HEK293 (cell line): ENCODE measurements at regions not wholly inside any gene's neighbourhood (a gene's known extent, or its start where the extent isn't known, plus 50 kb on each side); places are given as distances from the start of the nearest gene placed in this dataset.

ENCODE experiments used
- CTCF ChIA-PET: fragments of 350-600 bp; formaldehyde crosslinking; extraction: SDS; loops from one replicate; lab custom pipeline; 2021; ENCODE audit warnings: antibody characterized with exemption; lab: Yijun Ruan, JAX
- POLR2A ChIA-PET: fragments of 300-600 bp; formaldehyde crosslinking; extraction: SDS; loops from one replicate; lab custom pipeline; 2020; ENCODE audit warnings: antibody characterized with exemption, inconsistent platforms; lab: Yijun Ruan, JAX
- H3K27ac ChIP-seq: fragments of 200-500 bp; sonication (Bioruptor generic); 2 replicates; pipeline ENCODE4 v1.5.1; 2014; ENCODE audit warnings: low read depth, low read length, control low read depth, inconsistent platforms; ENCODE audit errors: extremely low read depth
- H3K36me3 ChIP-seq, 2 experiments: fragments of 200-500 bp in 1 of 2; sonication (Bioruptor generic) in 1 of 2; 1 replicate in 1 of 2; 2 replicates in 1 of 2; pipeline ENCODE4 v1.5.1; 2014 to 2017; ENCODE audit warnings: inconsistent platforms in 2 of 2, low read length in 2 of 2; ENCODE audit not compliant: control insufficient read depth in 2 of 2, insufficient read depth in 1 of 2
- H3K4me1 ChIP-seq: fragments of 200-500 bp; sonication (Bioruptor generic); 2 replicates; pipeline ENCODE4 v1.5.1; 2014; ENCODE audit warnings: mild to moderate bottlenecking, low read length, inconsistent platforms; ENCODE audit not compliant: control insufficient read depth, insufficient read depth
- H3K4me3 ChIP-seq: 2 replicates; pipeline ENCODE4 v1.5.1; 2011; ENCODE audit warnings: low read depth, mild to moderate bottlenecking, control low read depth, low read length, moderate library complexity
- H3K9me3 ChIP-seq: fragments of 200-500 bp; sonication (Bioruptor generic); 2 replicates; pipeline ENCODE4 v1.5.1; 2014; ENCODE audit warnings: low read depth, low read length, inconsistent platforms; ENCODE audit not compliant: control insufficient read depth, insufficient read depth
- EGR2 ChIP-seq: fragments of 450-650 bp; formaldehyde crosslinking; IDR thresholded peaks from 2 replicates; pipeline ENCODE4 v1.5.1; 2016; ENCODE audit warnings: low read depth, missing biosample characterization, missing genetic modification characterization
- OVOL3 ChIP-seq: fragments of 450-650 bp; formaldehyde crosslinking; IDR thresholded peaks from 2 replicates; pipeline ENCODE4 v1.5.1; 2016; ENCODE audit warnings: missing biosample characterization, missing genetic modification characterization
- SALL2 ChIP-seq: fragments of 450-650 bp; formaldehyde crosslinking; IDR thresholded peaks from 2 replicates; pipeline ENCODE4 v1.5.0; 2017; ENCODE audit warnings: missing biosample characterization, mild to moderate bottlenecking, missing genetic modification characterization, borderline replicate concordance
- ZBTB17 ChIP-seq: fragments of 450-650 bp; formaldehyde crosslinking; IDR thresholded peaks from 2 replicates; pipeline ENCODE4 v1.5.1; 2016; ENCODE audit warnings: missing biosample characterization, missing genetic modification characterization
- ZNF121 ChIP-seq: fragments of 450-650 bp; formaldehyde crosslinking; IDR thresholded peaks from 2 replicates; pipeline ENCODE4 v1.5.1; 2016; ENCODE audit warnings: missing biosample characterization, missing genetic modification characterization
- ZNF133 ChIP-seq: fragments of 450-650 bp; formaldehyde crosslinking; IDR thresholded peaks from 2 replicates; pipeline ENCODE4 v1.5.1; 2016; ENCODE audit warnings: missing biosample characterization, missing genetic modification characterization
- ZNF140 ChIP-seq: fragments of 450-650 bp; formaldehyde crosslinking; IDR thresholded peaks from 2 replicates; pipeline ENCODE4 v1.5.1; 2016; ENCODE audit warnings: missing biosample characterization, missing genetic modification characterization
- ZNF175 ChIP-seq: fragments of 450-650 bp; formaldehyde crosslinking; IDR thresholded peaks from 2 replicates; pipeline ENCODE4 v1.5.1; 2016; ENCODE audit warnings: missing biosample characterization, missing genetic modification characterization
- ZNF19 ChIP-seq: fragments of 450-650 bp; formaldehyde crosslinking; IDR thresholded peaks from 2 replicates; pipeline ENCODE4; 2016; ENCODE audit warnings: missing biosample characterization, missing genetic modification characterization, low read depth
- ZNF221 ChIP-seq: fragments of 450-650 bp; formaldehyde crosslinking; IDR thresholded peaks from 2 replicates; pipeline ENCODE4 v1.5.1; 2017; ENCODE audit warnings: missing biosample characterization, missing genetic modification characterization, borderline replicate concordance
- ZNF529 ChIP-seq: fragments of 450-650 bp; formaldehyde crosslinking; IDR thresholded peaks from 2 replicates; pipeline ENCODE4 v1.5.1; 2017; ENCODE audit warnings: missing genetic modification characterization, missing biosample characterization; ENCODE audit not compliant: insufficient replicate concordance
- ZNF654 ChIP-seq: fragments of 450-650 bp; formaldehyde crosslinking; IDR thresholded peaks from 2 replicates; pipeline ENCODE4 v1.5.1; 2016; ENCODE audit warnings: low read depth, missing biosample characterization, missing genetic modification characterization
- TF ChIP-seq, protein P1 (sequence below): fragments of 450-650 bp; formaldehyde crosslinking; IDR thresholded peaks from 2 replicates; pipeline ENCODE4 v1.5.1; 2016; ENCODE audit warnings: missing biosample characterization, missing genetic modification characterization
- TF ChIP-seq, protein P2 (sequence below): fragments of 450-650 bp; formaldehyde crosslinking; IDR thresholded peaks from 2 replicates; pipeline ENCODE4 v1.5.1; 2016; ENCODE audit warnings: missing biosample characterization, missing genetic modification characterization
- TF ChIP-seq, protein P3 (sequence below): fragments of 450-650 bp; IDR thresholded peaks from 2 replicates; pipeline ENCODE4 v1.5.1; 2018; ENCODE audit warnings: missing biosample characterization, mild to moderate bottlenecking, missing genetic modification characterization

DNA sequence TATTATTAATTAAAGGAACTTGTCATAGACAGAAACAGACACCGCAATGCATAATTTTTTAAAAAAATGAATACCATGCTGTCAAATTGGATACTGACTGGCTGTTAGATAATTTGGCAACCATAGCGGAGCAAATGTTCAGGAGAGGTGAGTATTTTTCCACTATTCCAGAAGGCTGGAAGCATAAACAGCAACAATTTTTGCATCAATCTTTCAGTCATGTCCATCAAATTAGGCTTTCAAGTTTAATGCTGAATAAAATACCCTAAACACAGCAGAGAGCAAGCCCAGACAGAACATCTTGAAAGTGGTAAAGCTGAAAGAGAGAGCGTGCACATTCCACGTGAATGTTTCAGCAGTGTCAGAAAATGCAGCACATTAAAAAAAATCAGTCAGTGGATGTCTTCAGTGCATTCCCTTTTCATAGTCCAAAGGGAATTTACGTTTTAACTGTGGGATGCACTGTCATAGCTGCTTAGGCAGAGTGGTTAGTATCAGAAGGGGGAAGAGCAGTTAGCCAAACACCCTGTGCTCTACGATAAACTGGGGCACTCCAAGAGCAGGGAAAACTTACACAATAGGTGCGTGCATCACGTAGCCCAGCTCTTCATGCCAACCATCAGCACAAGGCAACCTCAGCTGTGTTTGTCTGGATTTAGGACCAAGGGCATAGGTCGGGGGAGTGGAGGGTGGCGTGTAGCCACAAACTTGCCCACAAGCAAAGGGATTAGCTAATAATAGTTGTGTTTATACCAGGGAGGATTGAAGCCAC lies 116.2 kb upstream of the STMND1 start:
- POLR2A ChIA-PET, result no interaction called here
- H3K4me3 ChIP-seq, result no peak overlapping the region

DNA sequence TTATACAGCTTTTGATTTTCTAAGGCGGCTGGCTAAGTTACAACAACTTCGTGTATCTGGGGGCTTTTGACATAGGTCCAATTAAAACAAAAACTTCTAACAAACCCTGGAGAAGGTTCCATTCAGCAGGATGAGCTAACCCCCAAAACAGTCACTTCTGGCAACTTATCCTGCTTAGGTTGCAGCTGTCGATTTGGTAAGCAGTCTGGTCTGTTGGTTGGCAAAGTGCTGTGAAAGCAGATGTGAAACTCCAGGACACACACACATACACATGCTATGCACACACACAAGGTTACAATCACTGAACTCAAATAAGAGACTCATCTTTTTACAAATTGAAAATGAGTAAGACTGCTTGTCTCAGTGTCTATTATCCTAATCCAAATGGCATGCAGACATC lies 119.0 kb upstream of the STMND1 start:
- ChIA-PET CTCF (interaction anchor here (0.6 to 1.0 kb wide), 3 partner anchors 20 to 760 kb away, joined by 3 to 5 read pairs (median 3); no protein-coding TSS in a partner anchor), POLR2A (no interaction called here)
- Histone ChIP-seq H3K4me1 (no peaks in the 10 kb centered on the region), H3K4me3 (no peak overlapping the region), H3K27ac (no peak overlapping the region), H3K9me3 (no peaks in the 10 kb centered on the region), H3K36me3 (no peaks in the 10 kb centered on the region)
- TF ChIP-seq ZNF19 (tag by site-specific recombination) (no peak), ZNF140 (tag by site-specific recombination) (no peak), ZNF654 (tag by site-specific recombination) (no peak), ZNF121 (tag by site-specific recombination) (no peak), ZNF133 (no peak), ZBTB17 (no peak), EGR2 (tag by site-specific recombination) (no peak)
- TF ChIP-seq, protein P1, sequence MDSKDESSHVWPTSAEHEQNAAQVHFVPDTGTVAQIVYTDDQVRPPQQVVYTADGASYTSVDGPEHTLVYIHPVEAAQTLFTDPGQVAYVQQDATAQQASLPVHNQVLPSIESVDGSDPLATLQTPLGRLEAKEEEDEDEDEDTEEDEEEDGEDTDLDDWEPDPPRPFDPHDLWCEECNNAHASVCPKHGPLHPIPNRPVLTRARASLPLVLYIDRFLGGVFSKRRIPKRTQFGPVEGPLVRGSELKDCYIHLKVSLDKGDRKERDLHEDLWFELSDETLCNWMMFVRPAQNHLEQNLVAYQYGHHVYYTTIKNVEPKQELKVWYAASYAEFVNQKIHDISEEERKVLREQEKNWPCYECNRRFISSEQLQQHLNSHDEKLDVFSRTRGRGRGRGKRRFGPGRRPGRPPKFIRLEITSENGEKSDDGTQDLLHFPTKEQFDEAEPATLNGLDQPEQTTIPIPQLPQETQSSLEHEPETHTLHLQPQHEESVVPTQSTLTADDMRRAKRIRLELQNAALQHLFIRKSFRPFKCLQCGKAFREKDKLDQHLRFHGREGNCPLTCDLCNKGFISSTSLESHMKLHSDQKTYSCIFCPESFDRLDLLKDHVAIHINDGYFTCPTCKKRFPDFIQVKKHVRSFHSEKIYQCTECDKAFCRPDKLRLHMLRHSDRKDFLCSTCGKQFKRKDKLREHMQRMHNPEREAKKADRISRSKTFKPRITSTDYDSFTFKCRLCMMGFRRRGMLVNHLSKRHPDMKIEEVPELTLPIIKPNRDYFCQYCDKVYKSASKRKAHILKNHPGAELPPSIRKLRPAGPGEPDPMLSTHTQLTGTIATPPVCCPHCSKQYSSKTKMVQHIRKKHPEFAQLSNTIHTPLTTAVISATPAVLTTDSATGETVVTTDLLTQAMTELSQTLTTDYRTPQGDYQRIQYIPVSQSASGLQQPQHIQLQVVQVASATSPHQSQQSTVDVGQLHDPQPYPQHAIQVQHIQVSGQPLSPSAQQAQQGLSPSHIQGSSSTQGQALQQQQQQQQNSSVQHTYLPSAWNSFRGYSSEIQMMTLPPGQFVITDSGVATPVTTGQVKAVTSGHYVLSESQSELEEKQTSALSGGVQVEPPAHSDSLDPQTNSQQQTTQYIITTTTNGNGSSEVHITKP, result no peak

More for the DNA sequence above, 116.2 kb upstream of the STMND1 start:
- Histone ChIP-seq H3K36me3 (no peaks in the 10 kb centered on the region), H3K9me3 (no peaks in the 10 kb centered on the region; the same call in 1 of the 2 replicates), H3K4me1 (no peaks in the 10 kb centered on the region), H3K27ac (no peak overlapping the region)
- CTCF ChIA-PET, result interaction anchor here (1.0 kb wide), 1 partner anchor 20 kb away, joined by 3 read pairs; no protein-coding TSS in a partner anchor
- TF ChIP-seq ZNF529 (tag by site-specific recombination), result no peak

DNA sequence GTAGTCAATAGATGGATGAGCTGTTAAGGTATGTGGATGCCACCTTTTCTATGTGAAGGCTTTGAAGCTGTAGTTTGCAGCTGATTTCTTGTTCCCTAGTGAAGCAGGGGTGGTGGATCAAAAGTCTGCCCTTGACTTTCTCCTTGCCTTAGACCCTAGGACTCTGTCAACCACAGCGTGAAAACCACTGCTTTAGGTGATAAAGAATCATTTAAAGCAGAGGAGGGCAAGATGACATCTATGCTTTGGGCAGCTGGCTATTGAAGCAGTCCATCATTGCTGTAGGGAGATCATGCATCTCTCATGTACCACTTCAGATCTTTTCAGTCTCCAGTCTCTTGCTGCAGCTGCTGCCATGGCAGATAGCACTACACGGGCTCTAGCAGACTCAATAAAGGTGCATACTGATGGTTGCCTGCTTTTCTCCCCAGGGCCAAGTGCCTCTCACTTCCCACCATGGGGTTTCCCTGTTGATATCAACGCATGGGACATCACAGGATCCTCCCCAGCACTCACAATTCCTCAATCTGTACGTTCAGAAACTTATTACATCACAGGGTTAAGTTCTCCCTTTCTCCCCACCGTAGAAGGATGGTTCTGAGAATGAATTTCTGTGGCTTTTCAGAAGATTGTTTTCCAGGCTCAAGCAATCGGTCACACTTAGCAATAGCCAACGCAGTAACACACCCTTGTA lies 122.0 kb upstream of the STMND1 start:
- CTCF ChIA-PET, result interaction anchor here (0.9 to 1.2 kb wide), 3 partner anchors 13 to 15 kb away, joined by 3 to 4 read pairs (median 3); no protein-coding TSS in a partner anchor
- H3K4me1 ChIP-seq, result no peaks in the 10 kb centered on the region
- H3K36me3 ChIP-seq, result no peaks in the 10 kb centered on the region
- no peak overlapping the region for H3K27ac ChIP-seq
- H3K9me3 ChIP-seq, result no peaks in the 10 kb centered on the region
- POLR2A ChIA-PET, result interaction anchor here (0.5 kb wide), 1 partner anchor 76 kb away, joined by 3 read pairs; no protein-coding TSS in a partner anchor
- H3K4me3 ChIP-seq, result no peak overlapping the region
- TF ChIP-seq SALL2 (tag by site-specific recombination) (no peak), ZNF175 (tag by site-specific recombination) (no peak), ZNF221 (tag by site-specific recombination) (no peak), OVOL3 (no peak)
- TF ChIP-seq, protein P2, sequence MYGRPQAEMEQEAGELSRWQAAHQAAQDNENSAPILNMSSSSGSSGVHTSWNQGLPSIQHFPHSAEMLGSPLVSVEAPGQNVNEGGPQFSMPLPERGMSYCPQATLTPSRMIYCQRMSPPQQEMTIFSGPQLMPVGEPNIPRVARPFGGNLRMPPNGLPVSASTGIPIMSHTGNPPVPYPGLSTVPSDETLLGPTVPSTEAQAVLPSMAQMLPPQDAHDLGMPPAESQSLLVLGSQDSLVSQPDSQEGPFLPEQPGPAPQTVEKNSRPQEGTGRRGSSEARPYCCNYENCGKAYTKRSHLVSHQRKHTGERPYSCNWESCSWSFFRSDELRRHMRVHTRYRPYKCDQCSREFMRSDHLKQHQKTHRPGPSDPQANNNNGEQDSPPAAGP, result no peak
- TF ChIP-seq, protein P3, sequence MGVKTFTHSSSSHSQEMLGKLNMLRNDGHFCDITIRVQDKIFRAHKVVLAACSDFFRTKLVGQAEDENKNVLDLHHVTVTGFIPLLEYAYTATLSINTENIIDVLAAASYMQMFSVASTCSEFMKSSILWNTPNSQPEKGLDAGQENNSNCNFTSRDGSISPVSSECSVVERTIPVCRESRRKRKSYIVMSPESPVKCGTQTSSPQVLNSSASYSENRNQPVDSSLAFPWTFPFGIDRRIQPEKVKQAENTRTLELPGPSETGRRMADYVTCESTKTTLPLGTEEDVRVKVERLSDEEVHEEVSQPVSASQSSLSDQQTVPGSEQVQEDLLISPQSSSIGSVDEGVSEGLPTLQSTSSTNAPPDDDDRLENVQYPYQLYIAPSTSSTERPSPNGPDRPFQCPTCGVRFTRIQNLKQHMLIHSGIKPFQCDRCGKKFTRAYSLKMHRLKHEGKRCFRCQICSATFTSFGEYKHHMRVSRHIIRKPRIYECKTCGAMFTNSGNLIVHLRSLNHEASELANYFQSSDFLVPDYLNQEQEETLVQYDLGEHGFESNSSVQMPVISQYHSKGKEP (tag by site-specific recombination), result no peak
